ENCODE measurements at regions not wholly inside any gene's neighbourhood (a gene's known extent, or its start where the extent isn't known, plus 50 kb on each side); places are given as distances from the start of the nearest gene placed in this dataset.

GRCh38 chr4:103424853-103425252 lies 226.7 kb upstream of the CENPE start:
- Histone ChIP-seq H3K9me1 (ENCODE audit: control insufficient read depth, extremely low read depth, insufficient read depth, low read length) (no peaks in the 10 kb centered on the region), H3K9me3 (ENCODE audit: control insufficient read depth, low read depth, low read length) (no peaks in the 10 kb centered on the region), H3K27me3 (ENCODE audit: control insufficient read depth, extremely low read depth, insufficient read depth, low read length) (no peaks in the 10 kb centered on the region), H3K9ac (ENCODE audit: control insufficient read depth, extremely low read depth, insufficient read depth, low read length) (no peak overlapping the region), H4K20me1 (ENCODE audit: control insufficient read depth, extremely low read depth, insufficient read depth, low read length) (no peaks in the 10 kb centered on the region), H3K27ac (ENCODE audit: control insufficient read depth, insufficient read depth, low read length) (no peak overlapping the region), H2AFZ (ENCODE audit: control insufficient read depth, low read length) (no peak overlapping the region), H3K36me3 (ENCODE audit: control insufficient read depth in 2 of 2, extremely low read depth in 1 of 2, insufficient read depth in 2 of 2, low read length in 2 of 2) (no peaks in the 10 kb centered on the region), H3K79me2 (ENCODE audit: control insufficient read depth, insufficient read depth, low read length) (no peaks in the 10 kb centered on the region), H3K4me3 (ENCODE audit: control insufficient read depth in 2 of 3, extremely low read depth in 1 of 3, insufficient read depth in 2 of 3, low read depth in 1 of 3, low read length in 3 of 3) (no peak overlapping the region), H3K4me2 (ENCODE audit: control insufficient read depth, extremely low read depth, insufficient read depth, low read depth, low read length) (no peak overlapping the region), H3K4me1 (ENCODE audit: control insufficient read depth, extremely low read depth, insufficient read depth, low read length) (no peaks in the 10 kb centered on the region)
- DNase-seq (ENCODE audit: low read depth, low spot score) (no peak), FAIRE-seq (no peak)
- TF ChIP-seq EZH2 (IDR thresholded peaks at IDR 0.05; ENCODE audit: low read length) (no peak), CTCF (optimal IDR thresholded peaks at IDR 0.05 in 1 of 3, IDR thresholded peaks at IDR 0.05 in 1 of 3, conservative IDR thresholded peaks at IDR 0.05 in 1 of 3; ENCODE audit: extremely low read depth in 1 of 3, insufficient read depth in 2 of 3, low read length in 3 of 3) (no peak)
- dilution Hi-C loops (cut with MboI; ENCODE audit: extremely low pct_ligation_motif_present, low sequenced_read_pairs): no loop called here

GRCh38 chr4:103423261-103423660 lies 225.1 kb upstream of the CENPE start:
- no peak overlapping the region for H3K4me2 ChIP-seq (ENCODE audit: control insufficient read depth, extremely low read depth, insufficient read depth, low read depth, low read length)
- no peak for FAIRE-seq
- H3K9me1 ChIP-seq (ENCODE audit: control insufficient read depth, extremely low read depth, insufficient read depth, low read length): no peaks in the 10 kb centered on the region
- H4K20me1 ChIP-seq (ENCODE audit: control insufficient read depth, extremely low read depth, insufficient read depth, low read length): no peaks in the 10 kb centered on the region
- no peak overlapping the region for H3K9ac ChIP-seq (ENCODE audit: control insufficient read depth, extremely low read depth, insufficient read depth, low read length)
- no peaks in the 10 kb centered on the region for H3K27me3 ChIP-seq (ENCODE audit: control insufficient read depth, extremely low read depth, insufficient read depth, low read length)
- DNase-seq (ENCODE audit: low read depth, low spot score): no peak
- no peaks in the 10 kb centered on the region for H3K9me3 ChIP-seq (ENCODE audit: control insufficient read depth, low read depth, low read length)
- no peaks in the 10 kb centered on the region for H3K36me3 ChIP-seq (ENCODE audit: control insufficient read depth in 2 of 2, extremely low read depth in 1 of 2, insufficient read depth in 2 of 2, low read length in 2 of 2)
- no peaks in the 10 kb centered on the region for H3K79me2 ChIP-seq (ENCODE audit: control insufficient read depth, insufficient read depth, low read length)
- H3K4me1 ChIP-seq (ENCODE audit: control insufficient read depth, extremely low read depth, insufficient read depth, low read length): no peaks in the 10 kb centered on the region
- dilution Hi-C loops (cut with MboI; ENCODE audit: extremely low pct_ligation_motif_present, low sequenced_read_pairs): no loop called here
- no peak overlapping the region for H3K4me3 ChIP-seq (ENCODE audit: control insufficient read depth in 2 of 3, extremely low read depth in 1 of 3, insufficient read depth in 2 of 3, low read depth in 1 of 3, low read length in 3 of 3)
- TF ChIP-seq EZH2 (IDR thresholded peaks at IDR 0.05; ENCODE audit: low read length) (no peak), CTCF (optimal IDR thresholded peaks at IDR 0.05 in 1 of 3, IDR thresholded peaks at IDR 0.05 in 1 of 3, conservative IDR thresholded peaks at IDR 0.05 in 1 of 3; ENCODE audit: extremely low read depth in 1 of 3, insufficient read depth in 2 of 3, low read length in 3 of 3) (no peak)
- no peak overlapping the region for H2AFZ ChIP-seq (ENCODE audit: control insufficient read depth, low read length)
- no peak overlapping the region for H3K27ac ChIP-seq (ENCODE audit: control insufficient read depth, insufficient read depth, low read length)
